DOHH2 (cell line): ENCODE measurements at regions not wholly inside any gene's neighbourhood (a gene's known extent, or its start where the extent isn't known, plus 50 kb on each side); places are given as distances from the start of the nearest gene placed in this dataset.

Experiments used
- H3F3A ChIP-seq: fragments of 200-600 bp; sonication (generic), shearing (Covaris generic); 2 replicates; pipeline ENCODE4 v1.6.0; 2016; ENCODE audit warnings: antibody characterized with exemption, mild to moderate bottlenecking; ENCODE audit not compliant: control insufficient read depth, insufficient read depth
- H3K27ac ChIP-seq: fragments of 200-600 bp; sonication (generic); 2 replicates; pipeline ENCODE4 v1.5.1; 2014; ENCODE audit warnings: low read depth, mild to moderate bottlenecking, low read length, moderate library complexity
- H3K27me3 ChIP-seq: fragments of 200-600 bp; sonication (generic); 2 replicates; pipeline ENCODE4 v1.6.1; 2014; ENCODE audit warnings: mild to moderate bottlenecking, low read length, mixed read lengths; ENCODE audit not compliant: control insufficient read depth
- H3K36me3 ChIP-seq: fragments of 200-600 bp; sonication (generic); 2 replicates; pipeline ENCODE4 v1.6.1; 2014; ENCODE audit warnings: mild to moderate bottlenecking, low read length, moderate library complexity, mixed read lengths; ENCODE audit not compliant: control insufficient read depth
- H3K4me1 ChIP-seq: fragments of 200-600 bp; sonication (generic); 2 replicates; pipeline ENCODE4 v1.6.1; 2014; ENCODE audit warnings: mild to moderate bottlenecking, low read length, mixed read lengths; ENCODE audit not compliant: control insufficient read depth
- H3K4me2 ChIP-seq: fragments of 200-600 bp; sonication (generic); 2 replicates; pipeline ENCODE4 v1.6.0; 2014; ENCODE audit warnings: mild to moderate bottlenecking, low read length, moderate library complexity
- H3K4me3 ChIP-seq: fragments of 200-600 bp; sonication (generic); 2 replicates; pipeline ENCODE4 v1.5.1; 2014; ENCODE audit warnings: mild to moderate bottlenecking, low read length, mixed read lengths
- H3K79me2 ChIP-seq: fragments of 200-600 bp; sonication (generic); 2 replicates; pipeline ENCODE4 v1.6.1; 2014; ENCODE audit warnings: mild to moderate bottlenecking, low read length, mixed read lengths; ENCODE audit not compliant: control insufficient read depth
- H3K9me2 ChIP-seq: fragments of 200-600 bp; sonication (generic); replicated peaks from 2 replicates; pipeline ENCODE4 v1.6.1; 2014; ENCODE audit warnings: mild to moderate bottlenecking, low read length, mixed read lengths; ENCODE audit not compliant: control insufficient read depth
- H3K9me3 ChIP-seq: fragments of 200-600 bp; sonication (generic); 2 replicates; pipeline ENCODE4 v1.6.1; 2014; ENCODE audit warnings: antibody characterized with exemption, low read length, mixed read lengths; ENCODE audit not compliant: control insufficient read depth, insufficient read depth
- H4K20me1 ChIP-seq: fragments of 200-600 bp; sonication (generic); 2 replicates; pipeline ENCODE4 v1.6.0; 2014; ENCODE audit warnings: low read depth, mild to moderate bottlenecking, antibody characterized with exemption, low read length, moderate library complexity; ENCODE audit not compliant: control insufficient read depth, insufficient read depth
- EZH2phosphoT487 ChIP-seq: fragments of 200-600 bp; sonication (generic); IDR thresholded peaks from 2 replicates; pipeline ENCODE4 v1.6.1; 2017; ENCODE audit warnings: borderline replicate concordance, mild to moderate bottlenecking, antibody characterized with exemption, low read length, moderate library complexity, mixed read lengths
- TF ChIP-seq, protein P1 (sequence below): fragments of 200-600 bp; sonication (generic); IDR thresholded peaks from one replicate; pipeline ENCODE4 v1.5.1; 2014; ENCODE audit warnings: antibody characterized with exemption, mild to moderate bottlenecking, low read depth, low read length; ENCODE audit not compliant: poor library complexity, severe bottlenecking

DNA sequence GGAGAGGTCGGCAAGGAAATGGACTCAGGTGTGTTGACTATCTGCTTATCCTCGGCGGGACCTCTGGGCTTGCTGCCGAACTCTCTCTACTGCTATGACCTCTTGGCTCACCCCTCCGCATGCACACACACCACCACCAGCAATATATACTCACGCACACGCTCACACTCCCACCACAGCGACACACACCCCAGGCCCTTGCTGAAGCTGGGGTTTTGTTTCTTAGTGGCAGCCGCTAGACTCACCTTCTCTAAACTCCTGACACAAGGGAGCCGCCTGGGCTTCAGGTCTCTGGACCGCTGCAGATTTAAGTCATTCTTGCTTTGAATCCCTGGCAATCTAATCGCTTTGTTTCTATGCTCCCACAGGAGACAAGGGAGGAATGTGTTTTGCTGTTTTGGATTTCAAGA, 59.4 kb upstream of the BACH2 start:
- Histone ChIP-seq H3K9me3 (no peaks in the 10 kb centered on the region), H3K79me2 (peaks cover 4% of the 10 kb centered on the region; the same call in 1 of the 2 replicates), H3K27ac (no peak overlapping the region), H3K27me3 (no peaks in the 10 kb centered on the region), H3K4me2 (no peak overlapping the region), H3F3A (peaks cover 14% of the 10 kb centered on the region; the same call in 1 of the 2 replicates), H3K4me1 (peaks cover 41% of the 10 kb centered on the region), H3K4me3 (no peak overlapping the region), H4K20me1 (no peaks in the 10 kb centered on the region), H3K9me2 (no peaks in the 10 kb centered on the region), H3K36me3 (peaks cover 81% of the 10 kb centered on the region)
- no peak for TF ChIP-seq EZH2phosphoT487
- TF ChIP-seq, protein P1, sequence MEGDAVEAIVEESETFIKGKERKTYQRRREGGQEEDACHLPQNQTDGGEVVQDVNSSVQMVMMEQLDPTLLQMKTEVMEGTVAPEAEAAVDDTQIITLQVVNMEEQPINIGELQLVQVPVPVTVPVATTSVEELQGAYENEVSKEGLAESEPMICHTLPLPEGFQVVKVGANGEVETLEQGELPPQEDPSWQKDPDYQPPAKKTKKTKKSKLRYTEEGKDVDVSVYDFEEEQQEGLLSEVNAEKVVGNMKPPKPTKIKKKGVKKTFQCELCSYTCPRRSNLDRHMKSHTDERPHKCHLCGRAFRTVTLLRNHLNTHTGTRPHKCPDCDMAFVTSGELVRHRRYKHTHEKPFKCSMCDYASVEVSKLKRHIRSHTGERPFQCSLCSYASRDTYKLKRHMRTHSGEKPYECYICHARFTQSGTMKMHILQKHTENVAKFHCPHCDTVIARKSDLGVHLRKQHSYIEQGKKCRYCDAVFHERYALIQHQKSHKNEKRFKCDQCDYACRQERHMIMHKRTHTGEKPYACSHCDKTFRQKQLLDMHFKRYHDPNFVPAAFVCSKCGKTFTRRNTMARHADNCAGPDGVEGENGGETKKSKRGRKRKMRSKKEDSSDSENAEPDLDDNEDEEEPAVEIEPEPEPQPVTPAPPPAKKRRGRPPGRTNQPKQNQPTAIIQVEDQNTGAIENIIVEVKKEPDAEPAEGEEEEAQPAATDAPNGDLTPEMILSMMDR: no peak

DNA sequence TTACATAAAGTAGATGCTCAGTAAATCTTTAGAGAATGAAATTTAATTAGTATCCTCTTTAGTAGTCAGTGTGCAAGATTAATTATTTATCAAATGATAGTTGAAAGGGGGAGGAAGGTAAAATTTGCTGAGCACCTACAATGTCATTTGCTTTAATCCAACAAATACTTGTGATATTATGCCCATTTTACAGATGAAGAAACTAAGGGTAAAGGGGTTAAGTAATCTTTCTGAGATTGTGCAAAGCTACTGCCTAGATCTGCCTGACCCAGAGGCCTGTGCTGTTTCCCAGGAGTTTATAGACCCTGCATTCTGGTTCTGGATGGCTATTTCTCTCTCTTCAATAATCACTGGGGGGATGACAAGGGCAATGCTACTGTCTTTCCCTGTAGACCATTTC, 58.3 kb upstream of the BACH2 start:
- Histone ChIP-seq H3F3A (peaks cover 14% of the 10 kb centered on the region; the same call in 1 of the 2 replicates), H3K9me2 (no peaks in the 10 kb centered on the region), H3K79me2 (peaks cover 7% of the 10 kb centered on the region; the same call in 1 of the 2 replicates), H3K27ac (no peak overlapping the region), H3K4me1 (peaks cover 41% of the 10 kb centered on the region), H3K9me3 (0 out of 2 replicates have a peak, but pooled peaks cover 2% of the 10 kb centered on the region), H3K4me3 (no peak overlapping the region), H3K27me3 (no peaks in the 10 kb centered on the region), H4K20me1 (no peaks in the 10 kb centered on the region), H3K4me2 (no peak overlapping the region), H3K36me3 (peaks cover 91% of the 10 kb centered on the region)
- no peak for TF ChIP-seq EZH2phosphoT487
- TF ChIP-seq, protein P1: no peak

- no peaks in the 10 kb centered on the region for H4K20me1 ChIP-seq
- H3F3A ChIP-seq: peaks cover 10% of the 10 kb centered on the region; the same call in 1 of the 2 replicates
- no peak overlapping the region for H3K4me3 ChIP-seq
- peaks cover 7% of the 10 kb centered on the region; the same call in 1 of the 2 replicates for H3K79me2 ChIP-seq
- TF ChIP-seq, protein P1: no peak
- TF ChIP-seq EZH2phosphoT487: no peak
- peaks cover 96% of the 10 kb centered on the region for H3K36me3 ChIP-seq
- H3K9me3 ChIP-seq: 0 out of 2 replicates have a peak, but pooled peaks cover 4% of the 10 kb centered on the region
- peaks cover 34% of the 10 kb centered on the region for H3K4me1 ChIP-seq
- peak overlapping the region; percentile 80; the same call in 1 of the 2 replicates for H3K4me2 ChIP-seq
- H3K27me3 ChIP-seq: no peaks in the 10 kb centered on the region
- H3K9me2 ChIP-seq: no peaks in the 10 kb centered on the region
- H3K27ac ChIP-seq: no peak overlapping the region
Observed at GRCh38 chr6:90351696-90352095, 55.1 kb upstream of the BACH2 start.
